ENCODE measurements at regions not wholly inside any gene's neighbourhood (a gene's known extent, or its start where the extent isn't known, plus 50 kb on each side); places are given as distances from the start of the nearest gene placed in this dataset.

DNA sequence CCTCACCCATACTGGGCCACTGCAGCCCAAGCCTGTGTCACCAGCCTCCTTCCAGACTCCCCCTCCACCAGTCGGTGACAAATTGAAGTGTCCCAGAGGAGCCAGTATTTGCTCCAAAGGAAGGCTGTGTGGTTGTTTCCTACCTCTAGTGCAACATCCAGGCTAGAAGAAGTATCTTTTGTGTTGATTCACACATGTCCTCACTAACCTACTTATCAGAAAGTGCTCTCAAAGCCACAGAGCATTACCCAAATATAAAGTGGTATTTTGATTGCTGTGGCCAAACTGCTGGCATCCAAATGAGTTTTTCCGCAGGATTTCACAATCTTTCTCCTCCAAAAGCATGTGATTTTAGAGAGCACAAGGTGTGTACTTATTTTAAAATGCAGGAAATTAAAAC lies 134.8 kb downstream of the CUL2 start:
- TF ChIP-seq, protein P1, sequence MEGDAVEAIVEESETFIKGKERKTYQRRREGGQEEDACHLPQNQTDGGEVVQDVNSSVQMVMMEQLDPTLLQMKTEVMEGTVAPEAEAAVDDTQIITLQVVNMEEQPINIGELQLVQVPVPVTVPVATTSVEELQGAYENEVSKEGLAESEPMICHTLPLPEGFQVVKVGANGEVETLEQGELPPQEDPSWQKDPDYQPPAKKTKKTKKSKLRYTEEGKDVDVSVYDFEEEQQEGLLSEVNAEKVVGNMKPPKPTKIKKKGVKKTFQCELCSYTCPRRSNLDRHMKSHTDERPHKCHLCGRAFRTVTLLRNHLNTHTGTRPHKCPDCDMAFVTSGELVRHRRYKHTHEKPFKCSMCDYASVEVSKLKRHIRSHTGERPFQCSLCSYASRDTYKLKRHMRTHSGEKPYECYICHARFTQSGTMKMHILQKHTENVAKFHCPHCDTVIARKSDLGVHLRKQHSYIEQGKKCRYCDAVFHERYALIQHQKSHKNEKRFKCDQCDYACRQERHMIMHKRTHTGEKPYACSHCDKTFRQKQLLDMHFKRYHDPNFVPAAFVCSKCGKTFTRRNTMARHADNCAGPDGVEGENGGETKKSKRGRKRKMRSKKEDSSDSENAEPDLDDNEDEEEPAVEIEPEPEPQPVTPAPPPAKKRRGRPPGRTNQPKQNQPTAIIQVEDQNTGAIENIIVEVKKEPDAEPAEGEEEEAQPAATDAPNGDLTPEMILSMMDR (conservative IDR thresholded peaks at IDR 0.05; ENCODE audit: low read depth, low read length): no peak
- no peak for TF ChIP-seq EZH2 (IDR thresholded peaks at IDR 0.05; ENCODE audit: borderline replicate concordance, low read depth, low read length, poor library complexity, severe bottlenecking)
